Fibroblast of mammary gland (primary cell): ENCODE measurements at regions not wholly inside any gene's neighbourhood (a gene's known extent, or its start where the extent isn't known, plus 50 kb on each side); places are given as distances from the start of the nearest gene placed in this dataset.
A peak's percentile ranks its signal among the peaks of the same experiment; 100 is the strongest.
"Not testable (repeated sequence)": the region's sequence is repeated elsewhere in the genome, so short reads cannot be mapped to it uniquely, and the experiment has no call there.

ENCODE experiments used
- DNase-seq: peaks from one replicate; pipeline ENCODE4 v3.0.0-alpha.2; 2010; ENCODE audit warnings: low read depth
- H3K4me3 ChIP-seq: 2 replicates; pipeline ENCODE4 v1.5.1; 2011; ENCODE audit warnings: low read depth, mild to moderate bottlenecking, low read length, moderate library complexity; ENCODE audit not compliant: control insufficient read depth
- CTCF ChIP-seq: conservative IDR thresholded peaks from 2 replicates; pipeline ENCODE4 v1.5.1; 2011; ENCODE audit warnings: low read depth, low read length, inconsistent platforms; ENCODE audit not compliant: control insufficient read depth, insufficient read depth

GRCh38 chr2:146388757-146389156 is 1456.1 kb upstream of the ACVR2A start:
- TF ChIP-seq CTCF, result no peak
- H3K4me3 ChIP-seq, result no peak overlapping the region
- peak; percentile 4 for DNase-seq

- DNase-seq, result no peak
- no peak overlapping the region for H3K4me3 ChIP-seq
- TF ChIP-seq CTCF, result no peak
Observed at GRCh38 chr2:146386096-146386495, 1458.7 kb upstream of the ACVR2A start.

- DNase-seq, result no peak
- TF ChIP-seq CTCF, result no peak
- H3K4me3 ChIP-seq, result no peak overlapping the region
Observed at GRCh38 chr2:146385031-146385430, 1459.8 kb upstream of the ACVR2A start.

GRCh38 chr2:146376511-146377064 is 1468.2 kb upstream of the ACVR2A start:
- H3K4me3 ChIP-seq, result no peak overlapping the region
- no peak for DNase-seq

GRCh38 chr2:146374505-146374904 is 1470.3 kb upstream of the ACVR2A start:
- peak; percentile 14 for DNase-seq
- no peak overlapping the region for H3K4me3 ChIP-seq
- no peak for TF ChIP-seq CTCF

More at GRCh38 chr2:146376511-146377064, 1468.2 kb upstream of the ACVR2A start:
- TF ChIP-seq CTCF, result no peak

- not testable (repeated sequence) for DNase-seq, H3K4me3 ChIP-seq
Observed at GRCh38 chr2:146371364-146371763, 1473.5 kb upstream of the ACVR2A start.

GRCh38 chr2:146370826-146371225 is 1474.0 kb upstream of the ACVR2A start:
- no peak for TF ChIP-seq CTCF

More at GRCh38 chr2:146370826-146371225, 1474.0 kb upstream of the ACVR2A start:
- no peak overlapping the region for H3K4me3 ChIP-seq
- no peak for DNase-seq
